ENCODE measurements at regions not wholly inside any gene's neighbourhood (a gene's known extent, or its start where the extent isn't known, plus 50 kb on each side); places are given as distances from the start of the nearest gene placed in this dataset.

DNA sequence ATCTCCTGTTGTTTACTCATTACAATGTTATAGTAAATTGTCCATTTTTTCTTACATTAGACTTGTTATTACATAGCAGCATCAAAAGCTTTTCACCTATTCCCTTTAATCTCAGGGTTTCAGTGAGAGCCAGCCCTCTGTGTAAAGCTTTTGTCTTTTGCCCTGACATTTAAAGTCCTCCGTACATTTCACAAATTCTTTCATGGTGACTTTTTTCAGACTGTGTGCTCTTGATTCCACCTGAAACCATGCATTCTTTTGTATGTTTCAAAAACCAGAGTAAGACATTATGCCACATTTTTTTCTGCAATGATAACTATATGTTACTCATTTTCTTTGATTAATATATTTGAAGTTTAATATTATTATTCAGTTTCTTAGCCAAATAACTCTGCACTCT lies 781.4 kb upstream of the ROBO1 start:
- no peaks in the 10 kb centered on the region for H3K9me3 Mint-ChIP-seq
- no peaks in the 10 kb centered on the region for H3K4me1 Mint-ChIP-seq (ENCODE audit: low read depth)
- H3K27ac Mint-ChIP-seq, result no peak overlapping the region
- H3K4me3 Mint-ChIP-seq, result no peak overlapping the region
- no peaks in the 10 kb centered on the region for H3K27me3 Mint-ChIP-seq
- intact Hi-C loops (cut with micrococcal nuclease), result no loop called here
- H3K36me3 Mint-ChIP-seq (ENCODE audit: low read depth), result no peaks in the 10 kb centered on the region

DNA sequence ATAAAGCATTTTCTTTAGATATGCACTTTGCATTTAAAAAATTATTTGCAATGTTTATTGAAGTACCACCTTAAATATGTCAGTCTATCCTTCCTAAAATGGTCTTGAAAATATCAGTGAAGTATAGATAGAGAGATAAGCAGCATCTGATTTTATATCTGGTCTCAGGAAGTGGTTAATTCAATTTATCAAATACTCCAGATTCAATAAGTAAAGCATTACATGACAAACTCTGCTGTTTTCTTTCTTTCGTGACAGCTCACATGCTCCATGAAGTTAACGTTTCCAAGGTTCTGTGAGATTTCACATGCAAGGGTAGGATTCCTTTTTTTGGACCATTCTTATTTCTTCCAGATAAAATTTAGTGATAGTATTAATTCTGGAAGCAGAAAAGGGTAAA lies 775.4 kb upstream of the ROBO1 start:
- H3K4me3 Mint-ChIP-seq, result no peak overlapping the region
- H3K9me3 Mint-ChIP-seq, result no peaks in the 10 kb centered on the region
- no peaks in the 10 kb centered on the region for H3K27me3 Mint-ChIP-seq
- intact Hi-C loops (cut with micrococcal nuclease), result no loop called here
- H3K36me3 Mint-ChIP-seq (ENCODE audit: low read depth), result no peaks in the 10 kb centered on the region
- H3K4me1 Mint-ChIP-seq (ENCODE audit: low read depth), result no peaks in the 10 kb centered on the region
- no peak overlapping the region for H3K27ac Mint-ChIP-seq

GRCh38 chr3:80542456-80542855 lies 774.7 kb upstream of the ROBO1 start:
- no peaks in the 10 kb centered on the region for H3K9me3 Mint-ChIP-seq
- H3K27me3 Mint-ChIP-seq, result no peaks in the 10 kb centered on the region
- intact Hi-C loops (cut with micrococcal nuclease), result no loop called here
- H3K36me3 Mint-ChIP-seq (ENCODE audit: low read depth), result no peaks in the 10 kb centered on the region
- no peak overlapping the region for H3K4me3 Mint-ChIP-seq
- H3K4me1 Mint-ChIP-seq (ENCODE audit: low read depth), result no peaks in the 10 kb centered on the region
- no peak overlapping the region for H3K27ac Mint-ChIP-seq

- no peak overlapping the region for H3K27ac Mint-ChIP-seq
- H3K9me3 Mint-ChIP-seq, result no peaks in the 10 kb centered on the region
- no peaks in the 10 kb centered on the region for H3K27me3 Mint-ChIP-seq
- H3K36me3 Mint-ChIP-seq (ENCODE audit: low read depth), result no peaks in the 10 kb centered on the region
- no peaks in the 10 kb centered on the region for H3K4me1 Mint-ChIP-seq (ENCODE audit: low read depth)
- H3K4me3 Mint-ChIP-seq, result no peak overlapping the region
- intact Hi-C loops (cut with micrococcal nuclease), result no loop called here
Observed at GRCh38 chr3:80537680-80538079, 769.9 kb upstream of the ROBO1 start.

DNA sequence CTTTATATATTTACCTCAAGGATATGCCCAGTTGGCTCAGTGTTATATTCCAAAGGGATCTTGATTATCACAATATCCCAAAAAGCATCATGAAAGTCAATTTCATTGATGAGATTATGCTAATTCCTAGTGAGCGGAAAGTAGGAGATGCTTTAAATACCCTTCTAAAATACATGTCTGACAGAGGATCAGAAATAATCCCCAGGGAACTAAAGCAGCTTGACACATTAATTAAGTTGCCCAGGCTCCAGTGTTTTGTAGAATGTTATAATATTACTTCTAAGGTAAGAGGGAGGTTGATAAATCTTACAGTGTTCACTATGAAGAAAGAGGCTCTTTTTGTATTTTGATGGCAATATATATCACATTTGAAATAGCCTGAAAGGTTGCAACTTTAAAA lies 767.5 kb upstream of the ROBO1 start:
- no peak overlapping the region for H3K4me3 Mint-ChIP-seq
- intact Hi-C loops (cut with micrococcal nuclease), result no loop called here

DNA sequence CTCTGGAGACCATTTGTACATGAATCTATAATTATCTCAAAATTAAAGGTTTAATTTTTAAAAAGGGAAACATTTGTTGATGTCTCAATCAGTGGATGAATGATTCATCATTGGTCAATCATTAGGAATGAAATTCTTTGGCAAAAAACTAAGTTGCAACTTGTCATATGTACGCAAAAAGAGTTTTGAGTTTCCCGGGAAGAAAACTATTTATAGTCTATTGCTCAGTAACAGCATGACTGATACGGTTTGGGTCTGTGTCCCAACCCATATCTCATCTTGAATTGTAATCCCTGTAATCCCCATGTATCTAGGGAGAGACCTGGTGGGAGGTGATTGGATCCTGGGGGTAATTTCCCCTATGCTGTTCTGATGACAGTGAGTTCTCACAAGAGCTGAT lies 765.8 kb upstream of the ROBO1 start:
- H3K36me3 Mint-ChIP-seq (ENCODE audit: low read depth), result no peaks in the 10 kb centered on the region
- no peak overlapping the region for H3K27ac Mint-ChIP-seq
- no peaks in the 10 kb centered on the region for H3K4me1 Mint-ChIP-seq (ENCODE audit: low read depth)
- intact Hi-C loops (cut with micrococcal nuclease), result no loop called here
- no peaks in the 10 kb centered on the region for H3K27me3 Mint-ChIP-seq
- H3K9me3 Mint-ChIP-seq, result no peaks in the 10 kb centered on the region
- H3K4me3 Mint-ChIP-seq, result no peak overlapping the region

More for the DNA sequence above, 767.5 kb upstream of the ROBO1 start:
- Mint-ChIP-seq H3K9me3 (no peaks in the 10 kb centered on the region), H3K27ac (no peak overlapping the region), H3K36me3 (ENCODE audit: low read depth) (no peaks in the 10 kb centered on the region), H3K4me1 (ENCODE audit: low read depth) (no peaks in the 10 kb centered on the region), H3K27me3 (no peaks in the 10 kb centered on the region)

DNA sequence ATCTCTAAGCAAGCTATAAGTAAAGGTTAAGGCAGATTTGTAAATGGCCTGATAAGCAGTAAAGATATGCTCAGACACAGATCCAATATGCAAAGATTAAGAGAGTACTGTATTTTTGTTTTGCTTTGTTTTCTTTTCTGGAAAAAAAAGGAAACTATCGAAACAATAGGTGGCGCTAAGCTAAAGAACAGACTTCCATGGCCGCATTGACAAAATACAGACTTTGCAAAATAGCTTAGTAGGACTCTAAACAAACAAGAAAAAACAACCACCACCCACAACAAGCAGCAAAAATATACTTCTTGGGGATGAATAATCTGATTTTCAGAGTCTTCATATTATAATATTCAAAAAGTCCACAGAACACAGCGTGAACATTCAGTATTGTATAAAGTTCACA lies 758.4 kb upstream of the ROBO1 start:
- Mint-ChIP-seq H3K27ac (no peak overlapping the region), H3K4me1 (ENCODE audit: low read depth) (no peaks in the 10 kb centered on the region), H3K27me3 (no peaks in the 10 kb centered on the region), H3K4me3 (no peak overlapping the region), H3K36me3 (ENCODE audit: low read depth) (no peaks in the 10 kb centered on the region), H3K9me3 (no peaks in the 10 kb centered on the region)
- intact Hi-C loops (cut with micrococcal nuclease), result no loop called here

DNA sequence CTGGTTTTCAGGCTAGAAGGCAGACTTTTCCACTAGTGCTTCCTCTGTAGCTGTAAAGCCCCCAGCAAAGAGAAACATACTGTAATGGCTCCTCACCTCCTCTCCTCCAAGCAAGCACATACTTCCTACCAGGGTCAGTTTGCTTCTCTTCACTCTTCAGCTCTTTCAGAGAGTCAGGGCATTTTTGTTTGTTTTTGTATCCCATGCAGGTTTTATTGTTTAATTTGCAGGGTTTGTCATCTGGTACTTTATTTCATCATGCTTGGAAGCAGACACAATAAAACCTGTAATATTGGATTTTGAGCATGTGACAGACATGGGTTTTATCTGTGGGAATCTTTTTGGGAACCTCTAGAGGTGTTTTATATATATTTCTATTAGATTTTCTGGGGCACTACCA lies 753.3 kb upstream of the ROBO1 start:
- Mint-ChIP-seq H3K4me1 (ENCODE audit: low read depth) (no peaks in the 10 kb centered on the region), H3K36me3 (ENCODE audit: low read depth) (no peaks in the 10 kb centered on the region), H3K9me3 (no peaks in the 10 kb centered on the region), H3K4me3 (no peak overlapping the region), H3K27ac (no peak overlapping the region), H3K27me3 (no peaks in the 10 kb centered on the region)
- intact Hi-C loops (cut with micrococcal nuclease), result no loop called here

GRCh38 chr3:80519436-80519835 lies 751.6 kb upstream of the ROBO1 start:
- Mint-ChIP-seq H3K36me3 (ENCODE audit: low read depth) (no peaks in the 10 kb centered on the region), H3K4me1 (ENCODE audit: low read depth) (no peaks in the 10 kb centered on the region), H3K27me3 (no peaks in the 10 kb centered on the region), H3K27ac (no peak overlapping the region), H3K9me3 (no peaks in the 10 kb centered on the region), H3K4me3 (no peak overlapping the region)
- intact Hi-C loops (cut with micrococcal nuclease), result no loop called here

DNA sequence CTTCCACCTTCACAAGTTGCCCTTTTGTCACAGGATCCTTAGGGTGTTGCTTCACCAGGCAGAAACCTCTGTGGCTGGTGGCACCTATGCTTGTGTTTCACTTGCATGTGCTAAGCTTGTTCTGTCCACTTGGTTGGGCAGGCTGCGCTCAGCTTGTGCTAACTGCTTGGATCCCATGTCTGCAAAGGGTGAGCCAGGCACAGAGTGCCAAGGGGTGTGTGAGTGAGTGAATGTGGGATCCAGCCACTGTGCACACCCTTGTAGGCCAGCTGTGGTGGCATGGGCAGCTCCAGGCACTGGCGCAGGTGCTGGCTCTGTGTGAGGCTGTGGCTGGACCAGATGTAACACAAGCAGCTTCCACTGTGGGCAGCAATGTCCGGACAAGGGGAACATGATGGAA lies 728.7 kb upstream of the ROBO1 start:
- no peaks in the 10 kb centered on the region for H3K36me3 Mint-ChIP-seq (ENCODE audit: low read depth)
- no peaks in the 10 kb centered on the region for H3K27me3 Mint-ChIP-seq
- H3K27ac Mint-ChIP-seq, result no peak overlapping the region
- intact Hi-C loops (cut with micrococcal nuclease), result no loop called here
- H3K4me1 Mint-ChIP-seq (ENCODE audit: low read depth), result no peaks in the 10 kb centered on the region
- H3K4me3 Mint-ChIP-seq, result no peak overlapping the region
- H3K9me3 Mint-ChIP-seq, result peaks cover 27% of the 10 kb centered on the region

- Mint-ChIP-seq H3K36me3 (ENCODE audit: low read depth) (no peaks in the 10 kb centered on the region), H3K4me1 (ENCODE audit: low read depth) (no peaks in the 10 kb centered on the region), H3K9me3 (peaks cover 10% of the 10 kb centered on the region), H3K27me3 (no peaks in the 10 kb centered on the region), H3K27ac (no peak overlapping the region), H3K4me3 (no peak overlapping the region)
- intact Hi-C loops (cut with micrococcal nuclease), result no loop called here
Observed at GRCh38 chr3:80492162-80492561, 724.4 kb upstream of the ROBO1 start.

DNA sequence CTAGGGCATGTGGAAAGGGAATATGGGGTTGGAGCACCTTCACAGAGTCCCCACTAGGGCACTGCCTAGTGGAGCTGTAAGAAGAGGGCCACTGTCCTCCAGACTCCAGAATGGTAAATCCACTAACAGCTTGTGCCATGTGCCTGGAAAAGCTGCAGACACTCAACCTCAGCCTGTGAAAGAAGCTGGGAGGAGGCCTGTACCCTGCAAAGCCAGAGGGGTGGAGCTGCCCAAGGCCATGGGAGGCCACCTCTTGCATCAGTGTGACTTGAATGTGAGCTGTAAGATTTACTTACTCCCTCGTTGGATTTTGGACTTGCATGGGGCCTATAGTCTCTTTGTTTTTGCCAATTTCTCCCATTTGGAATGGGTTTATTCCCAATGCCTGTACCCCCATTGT lies 705.2 kb upstream of the ROBO1 start:
- H3K36me3 Mint-ChIP-seq (ENCODE audit: low read depth), result no peaks in the 10 kb centered on the region
- no peaks in the 10 kb centered on the region for H3K27me3 Mint-ChIP-seq
- intact Hi-C loops (cut with micrococcal nuclease), result no loop called here
- H3K4me1 Mint-ChIP-seq (ENCODE audit: low read depth), result no peaks in the 10 kb centered on the region
- no peak overlapping the region for H3K4me3 Mint-ChIP-seq
- peaks cover 9% of the 10 kb centered on the region for H3K9me3 Mint-ChIP-seq
- H3K27ac Mint-ChIP-seq, result no peak overlapping the region

DNA sequence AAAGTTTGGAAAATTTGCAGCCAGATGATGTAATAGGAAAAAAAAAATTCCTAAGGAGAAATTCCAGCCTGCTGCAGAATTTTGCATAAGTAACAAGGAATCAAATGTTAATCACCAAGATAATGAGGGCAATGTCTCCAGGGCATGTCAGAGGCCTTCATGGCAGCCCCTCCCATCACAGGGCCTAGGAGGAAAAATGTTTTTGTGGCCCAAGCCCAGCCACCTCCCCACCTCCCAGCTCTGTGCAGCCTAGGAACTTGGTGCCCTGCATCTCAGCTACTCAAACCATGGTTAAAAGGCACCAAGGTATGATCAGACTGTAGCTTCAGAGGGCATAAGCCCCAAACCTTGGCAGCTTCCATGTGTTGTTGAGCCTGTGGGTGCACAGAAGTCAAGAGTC lies 704.7 kb upstream of the ROBO1 start:
- intact Hi-C loops (cut with micrococcal nuclease), result no loop called here

DNA sequence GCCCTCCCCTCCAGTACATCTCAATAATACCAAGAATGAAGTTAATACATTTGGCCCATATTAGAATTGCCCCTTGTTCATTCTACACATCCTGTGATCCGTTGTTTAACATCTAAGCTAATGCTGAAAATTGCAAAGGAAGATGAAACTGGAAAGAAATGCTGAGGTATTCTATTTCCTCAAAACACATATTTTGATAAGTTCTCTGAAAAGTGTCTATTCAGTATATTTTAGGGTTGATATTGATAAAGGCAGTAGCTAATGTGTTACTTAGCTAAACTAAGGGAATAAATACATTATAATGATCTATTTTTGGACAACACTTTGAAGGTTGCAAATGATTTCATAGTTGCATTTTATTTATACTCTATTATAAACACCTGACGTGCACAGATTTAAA lies 702.6 kb upstream of the ROBO1 start:
- intact Hi-C loops (cut with micrococcal nuclease), result no loop called here
- Mint-ChIP-seq H3K4me3 (no peak overlapping the region), H3K27ac (no peak overlapping the region), H3K4me1 (ENCODE audit: low read depth) (no peaks in the 10 kb centered on the region), H3K36me3 (ENCODE audit: low read depth) (no peaks in the 10 kb centered on the region), H3K9me3 (peaks cover 22% of the 10 kb centered on the region), H3K27me3 (no peaks in the 10 kb centered on the region)

More for the DNA sequence above, 704.7 kb upstream of the ROBO1 start:
- no peaks in the 10 kb centered on the region for H3K27me3 Mint-ChIP-seq
- H3K9me3 Mint-ChIP-seq, result peaks cover 9% of the 10 kb centered on the region
- no peaks in the 10 kb centered on the region for H3K4me1 Mint-ChIP-seq (ENCODE audit: low read depth)
- H3K36me3 Mint-ChIP-seq (ENCODE audit: low read depth), result no peaks in the 10 kb centered on the region
- no peak overlapping the region for H3K27ac Mint-ChIP-seq
- no peak overlapping the region for H3K4me3 Mint-ChIP-seq

- intact Hi-C loops (cut with micrococcal nuclease), result no loop called here
- H3K4me3 Mint-ChIP-seq, result no peak overlapping the region
- no peaks in the 10 kb centered on the region for H3K4me1 Mint-ChIP-seq (ENCODE audit: low read depth)
- no peaks in the 10 kb centered on the region for H3K36me3 Mint-ChIP-seq (ENCODE audit: low read depth)
- no peak overlapping the region for H3K27ac Mint-ChIP-seq
- H3K9me3 Mint-ChIP-seq, result peaks cover 13% of the 10 kb centered on the region
- H3K27me3 Mint-ChIP-seq, result no peaks in the 10 kb centered on the region
Observed at GRCh38 chr3:80465746-80466145, 697.9 kb upstream of the ROBO1 start.

DNA sequence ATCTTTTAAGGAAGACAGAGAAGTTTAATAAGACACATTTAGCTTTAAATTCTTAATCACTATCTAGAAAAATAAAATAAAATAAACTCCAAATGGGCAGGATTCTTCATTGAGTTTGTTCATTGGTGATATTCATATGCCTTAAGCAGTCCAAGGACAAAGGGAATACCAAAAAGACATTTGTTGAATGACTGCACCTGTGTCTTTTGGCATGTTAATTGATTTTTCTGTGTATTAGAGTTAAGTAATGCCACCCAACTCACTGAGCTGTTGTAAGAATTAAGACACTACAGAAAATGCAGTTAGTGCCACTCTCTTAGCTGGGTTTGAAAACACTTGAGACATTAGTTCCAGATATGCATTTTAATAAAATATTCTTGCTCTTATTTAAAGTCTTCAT lies 683.6 kb upstream of the ROBO1 start:
- H3K27ac Mint-ChIP-seq, result no peak overlapping the region

More for the DNA sequence above, 683.6 kb upstream of the ROBO1 start:
- no peaks in the 10 kb centered on the region for H3K4me1 Mint-ChIP-seq (ENCODE audit: low read depth)
- no peaks in the 10 kb centered on the region for H3K27me3 Mint-ChIP-seq
- no peaks in the 10 kb centered on the region for H3K9me3 Mint-ChIP-seq
- H3K36me3 Mint-ChIP-seq (ENCODE audit: low read depth), result no peaks in the 10 kb centered on the region
- no peak overlapping the region for H3K4me3 Mint-ChIP-seq
- intact Hi-C loops (cut with micrococcal nuclease), result no loop called here

Data from dendritic cell treated with granulocyte-macrophage colony-stimulating factor and Interleukin-4, amounts not matched to agents 40 ng/mL and 50 ng/mL, for 4 days (primary cell).